ENCODE measurements at regions not wholly inside any gene's neighbourhood (a gene's known extent, or its start where the extent isn't known, plus 50 kb on each side); places are given as distances from the start of the nearest gene placed in this dataset.
"Not testable (repeated sequence)": the region's sequence is repeated elsewhere in the genome, so short reads cannot be mapped to it uniquely, and the experiment has no call there.

- not testable (repeated sequence) for TF ChIP-seq CTCF (conservative IDR thresholded peaks at IDR 0.05; ENCODE audit: low read length); EZH2phosphoT487 (IDR thresholded peaks at IDR 0.05; ENCODE audit: borderline replicate concordance, low read depth, low read length)
Observed at GRCh38 chr5:62752056-62752997, 173.7 kb downstream of the LRRC70 start.
